ENCODE measurements at regions not wholly inside any gene's neighbourhood (a gene's known extent, or its start where the extent isn't known, plus 50 kb on each side); places are given as distances from the start of the nearest gene placed in this dataset.

- H3K4me1 Mint-ChIP-seq (ENCODE audit: low read depth, unreplicated experiment): peaks cover 8% of the 10 kb centered on the region
- H3K4me1 ChIP-seq: no peaks in the 10 kb centered on the region
- CTCF ChIA-PET: no interaction called here
- POLR2A ChIA-PET: no interaction called here
- DNase-seq: no peak
- no peaks in the 10 kb centered on the region for H3K9me3 ChIP-seq
- H3K4me3 ChIP-seq (ENCODE audit: low read depth, low read length): no peak overlapping the region
- H3K9me3 Mint-ChIP-seq (ENCODE audit: unreplicated experiment): peaks cover 8% of the 10 kb centered on the region
- intact Hi-C loops (cut with micrococcal nuclease; ENCODE audit: unreplicated experiment): no loop called here
- H3K27me3 Mint-ChIP-seq (ENCODE audit: insufficient read depth, unreplicated experiment): no peaks in the 10 kb centered on the region
- H3K4me3 Mint-ChIP-seq (ENCODE audit: unreplicated experiment): no peak overlapping the region
- BruUV-seq (replicated peaks): no TSS peak
- TF ChIP-seq CTCF (IDR thresholded peaks at IDR 0.05; ENCODE audit: insufficient read depth in 1 of 2, low read depth in 1 of 2, low read length in 1 of 2, severe bottlenecking in 1 of 2, unreplicated experiment in 1 of 2): no peak
- no peaks in the 10 kb centered on the region for H3K36me3 ChIP-seq (ENCODE audit: control insufficient read depth, insufficient read depth, low read length)
- H3K27ac Mint-ChIP-seq (ENCODE audit: unreplicated experiment): no peak overlapping the region
- peaks cover 5% of the 10 kb centered on the region for H3K36me3 Mint-ChIP-seq (ENCODE audit: insufficient read depth, unreplicated experiment)
- no peaks in the 10 kb centered on the region for H3K27me3 ChIP-seq (replicated peaks; ENCODE audit: control insufficient read depth, insufficient read depth, low read length)
Observed at GRCh38 chr6:126100386-126100785, 114.0 kb downstream of the TRMT11 start.

- Histone ChIP-seq H3K9me3 (no peaks in the 10 kb centered on the region), H3K36me3 (ENCODE audit: control insufficient read depth, insufficient read depth, low read length) (no peaks in the 10 kb centered on the region), H3K27me3 (replicated peaks; ENCODE audit: control insufficient read depth, insufficient read depth, low read length) (no peaks in the 10 kb centered on the region), H3K4me1 (no peaks in the 10 kb centered on the region), H3K4me3 (ENCODE audit: low read depth, low read length) (no peak overlapping the region)
- CTCF ChIA-PET: no interaction called here
- H3K36me3 Mint-ChIP-seq (ENCODE audit: insufficient read depth, unreplicated experiment): peaks cover 5% of the 10 kb centered on the region
- POLR2A ChIA-PET: no interaction called here
- H3K9me3 Mint-ChIP-seq (ENCODE audit: unreplicated experiment): no peaks in the 10 kb centered on the region
- no peak overlapping the region for H3K27ac Mint-ChIP-seq (ENCODE audit: unreplicated experiment)
- DNase-seq: no peak
- no peak for TF ChIP-seq CTCF (IDR thresholded peaks at IDR 0.05; ENCODE audit: insufficient read depth in 1 of 2, low read depth in 1 of 2, low read length in 1 of 2, severe bottlenecking in 1 of 2, unreplicated experiment in 1 of 2)
- no TSS peak for BruUV-seq (replicated peaks)
- H3K4me1 Mint-ChIP-seq (ENCODE audit: low read depth, unreplicated experiment): no peaks in the 10 kb centered on the region
- intact Hi-C loops (cut with micrococcal nuclease; ENCODE audit: unreplicated experiment): no loop called here
- H3K27me3 Mint-ChIP-seq (ENCODE audit: insufficient read depth, unreplicated experiment): no peaks in the 10 kb centered on the region
- no peak overlapping the region for H3K4me3 Mint-ChIP-seq (ENCODE audit: unreplicated experiment)
Observed at GRCh38 chr6:126102358-126102757, 116.0 kb downstream of the TRMT11 start.

GRCh38 chr6:126103993-126104392 lies 117.7 kb downstream of the TRMT11 start:
- CTCF ChIA-PET: no interaction called here
- no peaks in the 10 kb centered on the region for H3K4me1 ChIP-seq
- Mint-ChIP-seq H3K36me3 (ENCODE audit: insufficient read depth, unreplicated experiment) (peaks cover 5% of the 10 kb centered on the region), H3K9me3 (ENCODE audit: unreplicated experiment) (no peaks in the 10 kb centered on the region), H3K27ac (ENCODE audit: unreplicated experiment) (no peak overlapping the region), H3K27me3 (ENCODE audit: insufficient read depth, unreplicated experiment) (no peaks in the 10 kb centered on the region), H3K4me3 (ENCODE audit: unreplicated experiment) (no peak overlapping the region), H3K4me1 (ENCODE audit: low read depth, unreplicated experiment) (no peaks in the 10 kb centered on the region)
- H3K36me3 ChIP-seq (ENCODE audit: control insufficient read depth, insufficient read depth, low read length): no peaks in the 10 kb centered on the region
- POLR2A ChIA-PET: no interaction called here
- no peaks in the 10 kb centered on the region for H3K9me3 ChIP-seq
- BruUV-seq (replicated peaks): no TSS peak
- intact Hi-C loops (cut with micrococcal nuclease; ENCODE audit: unreplicated experiment): no loop called here
- DNase-seq: no peak
- no peaks in the 10 kb centered on the region for H3K27me3 ChIP-seq (replicated peaks; ENCODE audit: control insufficient read depth, insufficient read depth, low read length)
- no peak for TF ChIP-seq CTCF (IDR thresholded peaks at IDR 0.05; ENCODE audit: insufficient read depth in 1 of 2, low read depth in 1 of 2, low read length in 1 of 2, severe bottlenecking in 1 of 2, unreplicated experiment in 1 of 2)
- H3K4me3 ChIP-seq (ENCODE audit: low read depth, low read length): no peak overlapping the region

Measured in Caco-2 (cell line).